ENCODE measurements at regions not wholly inside any gene's neighbourhood (a gene's known extent, or its start where the extent isn't known, plus 50 kb on each side); places are given as distances from the start of the nearest gene placed in this dataset.
"Not testable (repeated sequence)": the region's sequence is repeated elsewhere in the genome, so short reads cannot be mapped to it uniquely, and the experiment has no call there.

DNA sequence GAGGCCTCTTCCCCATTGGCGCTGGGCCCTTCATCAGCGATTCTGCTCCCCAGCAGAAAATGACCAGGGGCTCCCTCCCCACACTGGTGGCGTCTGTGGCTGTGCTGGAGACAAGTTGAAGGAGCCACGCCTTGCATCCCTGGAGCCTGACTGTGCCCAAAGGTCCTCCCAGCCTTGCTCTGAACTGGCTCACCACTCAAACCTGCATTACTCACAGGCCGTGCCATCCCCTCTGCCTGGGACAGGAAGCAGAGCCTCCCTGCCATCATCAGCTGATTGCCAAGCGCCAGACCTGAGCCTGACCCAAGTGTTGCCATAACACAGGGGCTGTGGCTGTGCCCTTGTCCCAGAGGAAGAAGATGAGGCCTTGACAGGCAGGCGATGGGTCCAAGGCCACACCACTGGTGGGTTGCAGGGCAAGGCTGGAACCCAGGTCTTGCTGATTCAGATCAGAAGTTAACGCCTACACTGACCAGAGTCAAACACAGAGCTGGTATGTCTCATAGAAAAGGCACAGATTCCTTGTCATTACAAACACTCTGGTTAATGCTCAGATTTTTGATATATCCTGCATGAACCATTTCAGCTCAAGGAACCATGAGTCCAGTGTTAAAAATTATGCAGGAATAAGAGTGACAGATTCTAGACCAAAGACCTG lies 151.1 kb downstream of the BCL2L11 start:
- FAIRE-seq; DNase-seq (ENCODE audit: insufficient read length, low spot score): not testable (repeated sequence)

DNA sequence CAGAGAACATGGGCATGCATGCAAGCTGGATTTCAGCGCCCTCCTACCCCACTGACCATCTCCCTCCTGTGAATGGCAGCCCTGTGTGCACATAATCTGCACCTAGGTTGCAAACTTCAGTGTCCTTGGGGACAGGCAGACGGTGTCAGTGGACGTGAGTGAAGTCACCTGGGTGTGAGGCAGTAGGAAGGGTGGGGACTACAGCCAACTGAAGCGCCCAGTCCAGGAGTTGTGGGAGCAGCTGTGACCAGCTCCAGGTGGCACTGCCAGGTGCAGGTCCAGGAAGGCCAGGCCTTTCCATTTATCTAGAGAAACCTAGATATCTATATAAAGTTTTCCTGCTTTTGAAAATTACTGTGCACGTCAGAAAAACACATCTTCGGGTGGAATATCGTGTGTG lies 152.3 kb downstream of the BCL2L11 start:
- not testable (repeated sequence) for DNase-seq (ENCODE audit: insufficient read length, low spot score); FAIRE-seq

DNA sequence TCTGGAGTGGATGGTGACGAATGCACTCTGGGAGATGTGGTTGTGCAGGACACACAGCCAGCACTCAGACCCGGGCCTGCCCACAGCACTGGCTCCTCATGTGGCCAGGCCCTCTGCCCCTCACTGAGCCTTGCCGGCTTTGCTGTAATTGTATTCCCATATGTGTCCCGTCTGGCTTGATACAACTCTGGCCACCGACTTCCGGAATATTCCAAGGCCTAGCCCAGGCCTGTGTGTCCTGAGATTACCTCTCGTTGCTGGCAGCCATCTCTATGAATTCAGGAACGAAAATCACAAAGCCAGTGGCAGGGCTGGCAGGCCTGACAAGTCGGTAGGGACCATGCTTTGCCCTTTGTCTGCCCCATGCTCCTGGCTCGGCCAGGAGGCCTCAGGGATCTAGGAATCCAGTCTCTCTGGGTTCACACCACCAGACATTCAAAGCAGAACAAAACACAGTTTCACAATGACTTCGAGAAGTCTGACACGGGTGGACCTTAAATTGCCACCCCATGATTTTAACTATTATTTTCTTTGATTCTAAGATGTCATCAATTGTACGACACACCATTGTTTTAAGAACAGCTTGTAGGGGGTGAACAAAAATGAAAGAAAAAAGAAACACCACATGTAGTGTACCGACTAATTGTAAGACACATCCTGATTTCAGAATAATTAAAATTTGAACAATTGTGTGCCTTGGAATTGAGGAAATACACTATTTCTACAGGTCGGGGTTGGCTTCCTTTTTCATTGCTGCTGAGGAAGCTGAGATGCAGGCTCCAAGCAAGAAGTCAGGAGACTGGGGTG lies 154.5 kb downstream of the BCL2L11 start:
- not testable (repeated sequence) for FAIRE-seq; DNase-seq (ENCODE audit: insufficient read length, low spot score)

DNA sequence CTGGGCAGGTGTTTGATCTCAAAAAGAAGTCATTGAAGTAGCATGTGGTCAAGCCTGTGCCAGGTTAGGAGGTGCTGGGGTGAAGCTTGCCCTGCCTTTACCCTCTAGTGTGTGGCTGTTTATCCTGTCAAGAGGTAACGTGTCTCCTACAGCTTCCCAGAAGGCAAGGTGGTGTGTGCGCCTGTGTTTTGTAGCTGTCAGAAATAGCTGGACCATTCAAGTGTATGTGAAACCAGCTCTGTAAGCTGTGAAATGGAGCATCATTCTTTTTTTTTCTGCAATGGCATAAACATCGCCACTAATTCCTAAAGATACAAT lies 155.1 kb downstream of the BCL2L11 start:
- DNase-seq (ENCODE audit: insufficient read length, low spot score); FAIRE-seq: not testable (repeated sequence)

DNA sequence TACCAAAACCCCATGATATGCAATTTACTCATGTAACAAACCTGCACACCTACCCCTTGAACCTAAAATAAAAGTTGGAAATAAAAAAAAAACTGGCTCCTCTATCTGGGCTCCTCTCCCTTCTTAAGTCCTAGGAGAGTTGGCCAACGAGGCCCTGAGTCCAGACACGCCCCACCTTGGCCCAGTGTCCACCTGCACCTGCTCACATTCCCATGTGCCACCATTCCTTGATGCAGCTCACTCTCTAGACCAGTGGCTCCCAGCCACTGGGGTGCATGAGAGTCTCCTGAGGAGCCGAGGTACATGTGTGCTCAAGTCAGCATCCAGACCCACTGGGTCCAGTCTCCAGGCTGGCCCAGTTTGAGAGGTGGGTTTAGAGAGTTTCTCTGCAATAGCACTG lies 157.4 kb downstream of the BCL2L11 start:
- not testable (repeated sequence) for FAIRE-seq

DNA sequence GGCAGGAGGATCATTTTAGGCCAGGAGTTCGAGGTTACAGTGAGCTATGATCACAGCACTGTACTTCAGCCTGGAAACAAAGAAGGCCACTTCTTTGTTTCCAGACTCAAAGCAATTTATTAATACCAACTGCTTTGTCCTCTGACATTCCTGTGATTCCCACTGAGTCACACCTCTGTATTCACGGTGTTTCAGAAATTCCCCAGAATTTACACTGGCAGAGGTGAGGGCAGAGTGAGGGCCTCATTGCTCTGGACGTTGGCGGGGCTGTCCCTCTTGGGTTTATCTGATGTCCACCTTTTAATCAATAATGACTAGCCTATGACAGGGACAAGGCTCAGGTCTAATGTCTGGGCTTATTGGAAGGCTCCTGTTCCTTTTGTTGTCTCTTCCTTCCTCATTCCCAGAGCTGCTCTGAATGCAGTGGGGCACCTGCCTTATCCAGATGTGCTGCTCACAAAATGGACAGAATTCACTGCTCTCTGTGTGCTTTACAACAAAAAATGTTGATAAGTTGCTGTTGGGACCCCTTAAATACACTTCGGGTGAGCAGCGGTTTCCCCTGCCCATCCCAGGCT lies 160.1 kb downstream of the BCL2L11 start:
- DNase-seq (ENCODE audit: insufficient read length, low spot score); FAIRE-seq: not testable (repeated sequence)

More for the DNA sequence above, 157.4 kb downstream of the BCL2L11 start:
- not testable (repeated sequence) for DNase-seq (ENCODE audit: insufficient read length, low spot score)

DNA sequence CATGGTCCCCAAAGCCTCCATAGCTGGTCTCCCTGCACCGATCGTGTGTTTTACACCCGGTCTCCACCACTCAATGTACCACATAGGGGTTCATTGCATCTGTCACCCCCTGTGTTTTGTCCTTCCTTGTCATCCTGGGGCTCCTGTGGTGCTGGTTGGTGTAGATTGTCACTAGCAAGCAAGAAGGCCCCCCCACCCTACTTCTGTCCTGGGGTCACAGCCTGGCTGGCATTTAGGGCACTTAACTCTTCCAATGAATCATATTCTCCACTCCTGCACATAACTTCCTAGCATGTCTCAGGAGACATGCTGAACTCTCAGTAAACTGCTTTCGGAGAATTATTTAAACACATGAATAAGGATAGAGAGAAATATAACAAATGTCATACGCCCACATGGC lies 161.4 kb downstream of the BCL2L11 start:
- FAIRE-seq; DNase-seq (ENCODE audit: insufficient read length, low spot score): not testable (repeated sequence)

DNA sequence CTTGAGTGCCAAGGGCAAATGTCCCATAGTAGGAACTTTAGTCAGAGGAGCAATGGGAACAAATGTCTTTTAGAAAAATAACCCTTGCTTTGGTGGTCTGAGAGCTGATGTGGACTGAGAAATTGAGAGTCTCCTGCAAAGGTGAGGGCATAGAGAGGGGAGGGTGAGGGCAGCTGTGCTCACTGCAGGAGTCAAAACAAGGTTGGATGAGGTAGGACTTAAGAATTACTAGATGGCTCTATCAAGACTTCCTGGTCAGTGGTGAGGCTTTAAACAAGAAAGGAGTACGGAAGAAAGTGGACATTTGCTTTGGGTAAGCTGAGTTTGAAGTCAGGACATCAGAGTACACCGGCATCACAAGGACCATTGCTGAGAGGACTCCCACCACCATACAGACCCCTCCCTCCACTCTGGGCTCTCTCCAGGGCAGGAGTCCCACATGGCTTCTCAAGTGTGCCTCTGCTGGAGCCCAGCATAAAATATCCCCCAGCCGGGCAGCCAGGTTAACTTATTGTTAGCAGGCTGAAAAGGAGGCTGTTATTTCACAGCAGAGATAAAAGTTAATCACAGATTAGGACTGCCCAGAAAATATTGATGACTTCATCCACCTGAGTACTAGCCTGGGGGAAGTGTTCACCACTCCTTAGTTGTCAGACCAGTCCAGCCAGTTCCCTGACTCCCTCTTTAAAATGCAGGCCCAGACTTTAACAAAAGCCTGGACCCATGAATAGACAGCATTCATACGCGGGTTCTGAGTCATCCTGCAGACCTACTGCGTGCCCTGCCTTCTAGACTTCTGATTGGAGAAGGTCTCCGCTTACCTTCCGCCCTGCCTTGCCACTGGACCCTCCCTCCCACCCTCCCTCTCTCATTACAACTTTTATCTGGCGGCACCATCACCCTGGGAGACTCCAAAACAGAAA lies 167.2 kb downstream of the BCL2L11 start:
- DNase-seq (ENCODE audit: insufficient read length, low spot score); FAIRE-seq: not testable (repeated sequence)

DNA sequence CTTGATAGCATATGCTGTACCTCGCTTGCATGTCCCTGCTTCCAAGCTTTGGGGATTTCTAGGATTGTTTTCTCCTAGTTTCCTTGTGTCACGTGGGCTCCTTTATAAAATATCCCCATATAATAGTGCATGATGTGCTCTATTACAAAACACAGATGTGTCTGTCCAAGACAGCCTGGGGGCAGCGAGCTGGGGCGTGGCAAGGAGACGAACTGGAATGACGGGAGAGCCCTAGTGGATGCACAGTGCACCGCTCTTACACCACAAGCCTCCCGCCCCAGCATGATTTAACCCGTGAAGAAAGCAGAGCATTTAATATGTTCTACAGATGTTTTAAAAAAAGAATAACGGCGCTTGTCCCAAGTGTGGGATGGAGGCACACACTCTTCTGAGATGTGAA lies 169.7 kb downstream of the BCL2L11 start:
- not testable (repeated sequence) for DNase-seq (ENCODE audit: insufficient read length, low spot score); FAIRE-seq

DNA sequence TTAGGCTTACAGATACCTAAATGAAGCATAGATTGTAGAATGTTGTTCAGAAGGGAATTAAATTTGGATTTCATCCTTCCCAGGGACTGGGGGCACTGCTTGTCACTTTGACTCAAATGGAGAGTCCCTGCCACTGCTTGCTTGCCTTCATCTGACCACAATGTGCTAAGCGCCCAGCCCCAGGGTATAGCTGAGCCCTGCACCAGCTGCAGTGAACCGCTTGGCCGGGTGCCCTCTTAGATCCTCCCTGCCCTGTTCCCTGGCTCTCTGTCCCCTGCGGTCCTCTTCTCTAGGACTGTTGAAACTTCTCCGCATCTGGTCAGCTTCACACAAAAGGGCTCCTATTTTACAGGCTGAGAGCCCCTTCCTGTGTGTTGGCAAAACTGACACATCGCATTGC lies 170.9 kb downstream of the BCL2L11 start:
- not testable (repeated sequence) for FAIRE-seq; DNase-seq (ENCODE audit: insufficient read length, low spot score)

DNA sequence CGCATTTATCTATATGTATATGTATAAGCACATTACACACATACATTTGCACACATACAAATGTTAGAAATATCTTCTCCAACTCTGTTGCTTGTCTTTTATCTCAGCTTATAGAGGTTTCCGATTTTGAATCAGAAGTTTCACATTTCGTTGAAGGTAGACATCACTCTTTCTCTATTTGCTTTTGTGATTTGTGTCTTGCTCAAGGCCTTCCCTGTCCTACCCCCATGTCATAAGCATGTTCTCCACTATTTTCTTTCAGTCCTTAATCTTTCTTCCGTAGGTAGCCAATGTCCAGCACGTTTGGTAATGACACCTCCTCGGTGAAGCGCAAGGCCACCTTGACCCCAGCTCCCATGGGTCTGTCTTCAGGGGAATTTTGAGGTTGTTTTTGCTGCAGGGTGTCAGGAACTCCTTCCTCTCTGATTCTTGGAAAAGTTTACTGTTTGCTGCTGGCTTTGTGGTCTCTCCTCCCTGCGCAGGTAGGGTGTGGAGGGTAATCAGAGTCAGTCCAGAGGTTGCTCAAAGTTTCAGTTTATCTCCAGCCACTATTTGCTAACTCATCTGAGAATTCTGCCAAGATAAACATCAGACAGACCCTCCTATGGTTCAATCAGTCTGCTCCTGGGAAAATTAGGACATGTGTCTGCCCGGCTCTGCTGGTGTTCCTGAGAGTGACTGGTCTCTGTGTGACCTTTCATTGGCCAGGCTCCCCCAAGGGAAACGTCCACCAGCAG lies 171.7 kb downstream of the BCL2L11 start:
- not testable (repeated sequence) for DNase-seq (ENCODE audit: insufficient read length, low spot score); FAIRE-seq

DNA sequence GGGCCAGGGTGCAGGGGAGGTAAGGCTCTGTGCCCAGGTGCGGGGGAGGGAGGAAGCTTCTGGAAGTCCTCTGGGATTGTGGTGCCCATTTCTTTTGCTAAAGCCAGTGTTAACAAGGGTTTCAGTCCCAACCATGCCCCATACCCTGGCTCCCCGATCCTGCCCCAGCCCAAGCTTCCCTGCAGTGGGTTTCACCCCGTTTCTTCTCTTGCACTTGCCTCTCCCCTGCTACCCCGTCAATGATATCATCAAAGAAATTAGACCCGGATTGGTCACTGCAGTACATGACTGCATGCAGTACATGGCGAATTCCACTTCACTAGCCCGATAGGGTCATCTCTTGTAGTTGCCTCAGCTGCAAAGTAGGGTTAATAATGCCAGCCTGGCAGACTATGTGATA lies 174.0 kb downstream of the BCL2L11 start:
- not testable (repeated sequence) for FAIRE-seq; DNase-seq (ENCODE audit: insufficient read length, low spot score)

DNA sequence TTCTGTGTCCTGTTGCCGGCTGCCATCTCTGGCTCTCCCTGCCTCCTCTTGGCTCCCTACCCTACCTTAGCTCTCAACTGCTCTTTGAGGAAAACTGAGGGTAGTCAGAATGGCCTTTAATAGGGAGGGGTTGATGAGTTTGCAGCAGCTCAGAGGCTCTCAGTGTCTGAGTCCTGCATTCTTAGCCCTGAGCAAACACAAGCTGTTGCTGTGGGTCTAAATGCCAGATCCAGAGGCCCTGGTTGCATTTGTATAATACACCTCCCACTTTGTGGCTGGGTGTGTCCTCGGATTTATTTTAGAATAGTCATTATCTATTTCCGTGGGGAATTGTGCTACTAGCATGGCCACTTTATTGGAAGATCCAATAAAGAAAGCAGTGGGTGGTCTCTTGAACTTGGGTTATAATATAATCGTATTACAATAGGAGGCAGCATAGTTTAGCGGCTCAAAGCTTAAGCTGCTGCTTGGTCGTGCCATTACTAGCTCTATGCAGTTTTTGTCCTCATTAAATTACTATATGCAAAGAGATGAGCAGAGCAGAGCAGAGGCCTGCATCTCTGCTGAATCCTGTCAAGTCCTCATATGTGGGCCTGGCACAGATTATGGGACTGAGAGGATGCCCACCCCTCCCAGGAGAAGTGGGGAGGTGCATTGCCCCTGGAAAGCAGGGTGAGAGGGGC lies 175.5 kb downstream of the BCL2L11 start:
- not testable (repeated sequence) for DNase-seq (ENCODE audit: insufficient read length, low spot score); FAIRE-seq

DNA sequence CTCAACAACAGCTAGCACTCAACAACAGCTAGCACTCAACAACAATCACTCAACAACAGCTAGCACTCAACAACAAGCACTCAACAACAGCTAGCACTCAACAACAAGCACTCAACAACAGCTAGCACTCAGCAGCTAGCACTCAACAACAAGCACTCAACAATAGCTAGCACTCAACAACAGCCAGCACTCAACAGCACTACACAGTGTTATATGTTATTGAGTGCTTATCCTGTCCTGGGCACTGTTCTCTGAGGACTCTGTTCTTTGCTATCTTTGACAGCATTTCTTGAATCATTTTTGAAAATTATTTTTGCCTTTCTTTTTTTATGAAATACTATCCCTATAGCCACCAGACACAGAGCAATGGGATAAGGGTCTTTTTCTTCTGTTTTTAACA lies 176.4 kb downstream of the BCL2L11 start:
- FAIRE-seq; DNase-seq (ENCODE audit: insufficient read length, low spot score): not testable (repeated sequence)

DNA sequence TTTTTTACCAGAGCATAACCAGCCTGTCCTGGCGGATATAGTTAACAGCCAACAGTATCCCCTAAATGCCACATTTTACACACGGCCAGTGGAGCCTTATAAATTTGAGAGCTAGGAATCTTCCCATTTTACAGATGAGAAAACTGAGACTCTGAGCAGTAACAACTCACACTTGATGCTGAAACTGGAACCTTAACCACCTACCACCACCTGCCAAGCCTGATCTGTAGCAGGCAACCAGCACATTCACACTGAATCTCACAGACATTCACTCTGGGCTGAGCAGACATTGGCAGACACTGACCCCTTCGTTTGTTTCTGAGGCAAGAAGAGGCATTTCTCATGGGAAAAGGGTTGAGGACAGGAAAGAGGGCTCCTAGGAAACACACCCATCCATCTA lies 178.2 kb downstream of the BCL2L11 start:
- DNase-seq (ENCODE audit: insufficient read length, low spot score); FAIRE-seq: not testable (repeated sequence)

DNA sequence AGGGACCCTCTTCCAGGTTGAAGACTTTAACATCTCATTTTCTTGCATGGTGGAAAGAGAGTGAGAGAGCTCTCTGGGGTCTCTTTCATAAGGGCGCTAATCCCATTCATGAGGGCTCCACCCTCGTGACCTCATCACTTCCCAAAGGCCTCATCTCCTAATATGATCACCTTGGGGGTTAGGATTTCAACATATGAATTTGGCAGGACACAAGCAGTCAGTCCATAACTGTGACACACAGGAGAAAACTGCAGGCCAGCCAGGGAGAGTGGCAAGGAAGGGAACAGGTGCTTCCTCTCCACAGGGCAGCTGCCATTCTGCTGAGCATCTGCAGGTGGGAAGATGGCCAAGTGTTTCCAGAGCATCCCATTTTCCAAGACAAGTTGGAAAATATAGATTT lies 178.9 kb downstream of the BCL2L11 start:
- not testable (repeated sequence) for DNase-seq (ENCODE audit: insufficient read length, low spot score); FAIRE-seq

DNA sequence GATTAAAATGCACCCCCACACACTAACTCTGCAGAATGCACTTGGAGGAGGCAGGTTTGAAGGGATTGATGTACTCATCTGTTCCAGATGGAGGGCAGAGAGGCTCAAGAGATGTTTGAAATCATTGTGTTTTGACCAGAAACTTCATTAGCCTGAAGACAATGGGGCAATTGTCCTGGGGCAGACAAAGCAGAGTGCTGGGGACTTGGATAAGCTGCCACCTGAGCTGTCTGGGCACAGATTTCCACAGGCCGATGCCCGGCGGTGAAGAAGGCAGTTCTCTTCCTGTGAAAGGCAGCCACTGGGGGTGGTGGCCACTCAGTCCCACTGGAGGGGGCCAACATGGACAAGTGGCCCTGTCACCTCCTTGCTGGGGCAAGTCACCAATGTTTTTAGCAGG lies 181.0 kb downstream of the BCL2L11 start:
- FAIRE-seq; DNase-seq (ENCODE audit: insufficient read length, low spot score): not testable (repeated sequence)

DNA sequence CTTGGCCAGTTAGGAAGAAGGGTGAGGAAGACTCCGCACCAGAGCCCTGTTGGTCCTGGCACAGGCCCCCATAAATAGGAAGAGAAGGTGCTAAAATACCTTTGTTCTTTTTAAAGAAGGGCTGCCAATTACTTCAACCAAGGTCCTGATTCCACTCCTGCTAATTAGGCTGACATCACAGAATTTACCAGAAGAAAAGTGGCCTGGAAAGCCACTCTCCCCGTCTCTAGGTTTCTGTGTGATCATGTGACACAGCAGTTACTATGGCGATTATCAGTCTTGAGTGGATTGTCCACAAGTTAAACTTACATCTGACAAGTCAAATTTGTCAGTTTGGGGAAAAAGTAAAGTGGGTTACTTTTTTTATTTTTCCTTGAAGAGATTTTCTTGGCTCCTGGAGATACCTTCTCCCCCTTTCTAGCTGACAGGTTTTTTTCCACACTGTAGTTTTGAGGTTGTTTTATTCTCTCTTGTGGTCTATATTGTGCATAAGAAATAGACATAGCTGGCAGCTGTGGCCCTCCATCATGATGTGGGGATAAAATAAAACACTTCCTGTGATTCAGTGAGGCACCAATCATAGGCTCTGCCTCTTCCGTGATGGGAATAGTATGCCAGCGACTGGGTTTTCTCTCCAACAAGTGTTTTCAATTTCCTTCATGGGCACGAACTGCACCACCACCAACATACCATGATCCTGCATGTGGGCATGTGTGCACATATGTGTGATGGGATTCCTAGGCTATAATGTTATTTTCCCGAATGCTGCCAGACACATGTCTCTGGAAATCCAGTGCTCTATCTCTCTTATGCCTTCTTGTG lies 181.9 kb downstream of the BCL2L11 start:
- not testable (repeated sequence) for DNase-seq (ENCODE audit: insufficient read length, low spot score); FAIRE-seq

Measured in GM12891 (cell line).